ENCODE measurements at regions not wholly inside any gene's neighbourhood (a gene's known extent, or its start where the extent isn't known, plus 50 kb on each side); places are given as distances from the start of the nearest gene placed in this dataset.

GRCh38 chr15:93294896-93295295 lies 205.9 kb upstream of the RGMA start (continued):
- no peak for TF ChIP-seq IRF3 (IDR thresholded peaks at IDR 0.05)
- TF ChIP-seq KDM1A (IDR thresholded peaks at IDR 0.05; ENCODE audit: borderline replicate concordance): no peak
- no peak for TF ChIP-seq YBX1 (IDR thresholded peaks at IDR 0.05)

- no TSS peak for BruUV-seq (replicated peaks)
- RAD21 ChIA-PET (ENCODE audit: unreplicated experiment): no interaction called here
- Histone ChIP-seq H3K4me2 (ENCODE audit: control insufficient read depth, insufficient read depth) (no peak overlapping the region), H3K4me3 (no peak overlapping the region), H3K27ac (ENCODE audit: control insufficient read depth, insufficient read depth) (no peak overlapping the region), H3K36me3 (ENCODE audit: control insufficient read depth in 2 of 2, insufficient read depth in 2 of 2, low read length in 1 of 2) (no peaks in the 10 kb centered on the region), H2AFZ (ENCODE audit: control insufficient read depth, low read depth, low read length) (no peak overlapping the region), H3K27me3 (replicated peaks in 1 of 2; ENCODE audit: control insufficient read depth in 2 of 2, insufficient read depth in 2 of 2, low read length in 1 of 2) (no peaks in the 10 kb centered on the region), H3K9me3 (replicated peaks; ENCODE audit: control insufficient read depth, insufficient read depth, low read length) (no peaks in the 10 kb centered on the region), H3K4me1 (ENCODE audit: control insufficient read depth, insufficient read depth, low read length) (no peaks in the 10 kb centered on the region), H3K9ac (ENCODE audit: control insufficient read depth, insufficient read depth, low read length) (no peak overlapping the region), H3K79me2 (ENCODE audit: control insufficient read depth, insufficient read depth, low read length) (no peaks in the 10 kb centered on the region), H4K20me1 (ENCODE audit: control insufficient read depth, insufficient read depth) (no peaks in the 10 kb centered on the region)
- POLR2A ChIA-PET: no interaction called here
- TF ChIP-seq RAD21 (IDR thresholded peaks at IDR 0.05; ENCODE audit: insufficient read depth, low read depth, low read length) (no peak), ATF3 (IDR thresholded peaks at IDR 0.05; ENCODE audit: borderline replicate concordance, extremely low read depth, low read depth, low read length) (no peak), POLR2A (IDR thresholded peaks at IDR 0.05; ENCODE audit: low read depth, low read length) (no peak), MTA2 (IDR thresholded peaks at IDR 0.05; ENCODE audit: low read depth) (no peak), ZNF24 (IDR thresholded peaks at IDR 0.05) (no peak), MAX (IDR thresholded peaks at IDR 0.05; ENCODE audit: low read depth, low read length) (no peak), ASH2L (IDR thresholded peaks at IDR 0.05; ENCODE audit: borderline replicate concordance, low read depth) (no peak), E4F1 (IDR thresholded peaks at IDR 0.05; ENCODE audit: borderline replicate concordance, partially characterized antibody) (no peak), NFXL1 (IDR thresholded peaks at IDR 0.05; ENCODE audit: borderline replicate concordance) (no peak), CREB1 (IDR thresholded peaks at IDR 0.05; ENCODE audit: low read depth) (no peak), ZNF217 (IDR thresholded peaks at IDR 0.05) (no peak), RAD51 (IDR thresholded peaks at IDR 0.05) (no peak), IRF3 (IDR thresholded peaks at IDR 0.05) (no peak), EZH2 (IDR thresholded peaks at IDR 0.05; ENCODE audit: borderline replicate concordance, control insufficient read depth, low read depth, low read length) (no peak)
- SMC1A ChIA-PET (ENCODE audit: uncharacterized antibody, unreplicated experiment): no interaction called here
- FAIRE-seq (no peak), DNase-seq (ENCODE audit: low read depth, low spot score) (no peak), ATAC-seq (no peak)
- CTCF ChIA-PET: no interaction called here
- WGBS (ENCODE audit: insufficient coverage, insufficient replicate concordance, low lambda C conversion rate, missing lambda C conversion rate): 35% methylated on average over 1 of the region's 1 CpG
- intact Hi-C loops (cut with micrococcal nuclease; ENCODE audit: unreplicated experiment): no loop called here
- in situ Hi-C loops (cut with MboI): no loop called here
Observed at GRCh38 chr15:93294066-93294465, 205.1 kb upstream of the RGMA start.

Measured in GM12878 (cell line).